ENCODE measurements at regions not wholly inside any gene's neighbourhood (a gene's known extent, or its start where the extent isn't known, plus 50 kb on each side); places are given as distances from the start of the nearest gene placed in this dataset.
"Not testable (repeated sequence)": the region's sequence is repeated elsewhere in the genome, so short reads cannot be mapped to it uniquely, and the experiment has no call there.

- not testable (repeated sequence) for DNase-seq (ENCODE audit: low spot score); H3K36me3 ChIP-seq (replicated peaks; ENCODE audit: insufficient read depth, low read depth); H2AFZ ChIP-seq; H3K4me2 ChIP-seq; H3K27me3 ChIP-seq; H3K4me1 ChIP-seq (ENCODE audit: insufficient read depth); H4K20me1 ChIP-seq (ENCODE audit: insufficient read depth, poor library complexity, severe bottlenecking); H3K79me2 ChIP-seq; H3K9me2 ChIP-seq (replicated peaks; ENCODE audit: insufficient read depth); H3K4me3 ChIP-seq; H3K27ac ChIP-seq; H3K9me3 ChIP-seq (ENCODE audit: low read depth)
- 96% methylated on average over 22 of the region's 28 CpGs for WGBS (ENCODE audit: low lambda C conversion rate, missing lambda C conversion rate)
Measured at GRCh38 chr10:15921423-15921945, 61.2 kb upstream of the MINDY3 start.

DNA sequence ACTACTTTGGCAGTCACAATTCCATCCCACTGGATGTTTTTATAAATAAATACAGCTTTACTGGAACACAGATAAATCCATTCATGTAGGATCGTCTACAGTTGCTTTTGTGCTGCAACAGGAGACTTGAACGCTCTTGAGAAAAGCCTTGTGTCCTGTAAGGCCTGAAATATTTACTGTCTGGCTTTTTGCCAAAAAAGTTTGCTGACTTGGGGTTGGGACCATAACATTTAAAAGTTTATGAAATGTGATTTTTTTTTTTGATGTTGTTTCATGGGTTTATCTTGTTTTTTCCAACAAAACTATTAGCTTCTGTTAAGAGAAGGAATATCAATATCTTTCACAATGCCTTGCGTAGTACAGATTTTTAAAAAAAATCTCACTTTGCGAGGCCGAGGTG, 71.1 kb upstream of the MINDY3 start:
- no peak overlapping the region for H2AFZ ChIP-seq
- no peaks in the 10 kb centered on the region for H3K9me2 ChIP-seq (replicated peaks; ENCODE audit: insufficient read depth)
- DNase-seq (ENCODE audit: low spot score) = no peak
- 86% methylated on average over 5 of the region's 5 CpGs for WGBS (ENCODE audit: low lambda C conversion rate, missing lambda C conversion rate)
- H3K9me3 ChIP-seq (ENCODE audit: low read depth) = no peaks in the 10 kb centered on the region
- H3K4me2 ChIP-seq = no peak overlapping the region
- no peaks in the 10 kb centered on the region for H3K27me3 ChIP-seq
- H3K4me3 ChIP-seq = no peak overlapping the region
- TF ChIP-seq, protein P1, sequence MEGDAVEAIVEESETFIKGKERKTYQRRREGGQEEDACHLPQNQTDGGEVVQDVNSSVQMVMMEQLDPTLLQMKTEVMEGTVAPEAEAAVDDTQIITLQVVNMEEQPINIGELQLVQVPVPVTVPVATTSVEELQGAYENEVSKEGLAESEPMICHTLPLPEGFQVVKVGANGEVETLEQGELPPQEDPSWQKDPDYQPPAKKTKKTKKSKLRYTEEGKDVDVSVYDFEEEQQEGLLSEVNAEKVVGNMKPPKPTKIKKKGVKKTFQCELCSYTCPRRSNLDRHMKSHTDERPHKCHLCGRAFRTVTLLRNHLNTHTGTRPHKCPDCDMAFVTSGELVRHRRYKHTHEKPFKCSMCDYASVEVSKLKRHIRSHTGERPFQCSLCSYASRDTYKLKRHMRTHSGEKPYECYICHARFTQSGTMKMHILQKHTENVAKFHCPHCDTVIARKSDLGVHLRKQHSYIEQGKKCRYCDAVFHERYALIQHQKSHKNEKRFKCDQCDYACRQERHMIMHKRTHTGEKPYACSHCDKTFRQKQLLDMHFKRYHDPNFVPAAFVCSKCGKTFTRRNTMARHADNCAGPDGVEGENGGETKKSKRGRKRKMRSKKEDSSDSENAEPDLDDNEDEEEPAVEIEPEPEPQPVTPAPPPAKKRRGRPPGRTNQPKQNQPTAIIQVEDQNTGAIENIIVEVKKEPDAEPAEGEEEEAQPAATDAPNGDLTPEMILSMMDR (IDR thresholded peaks at IDR 0.05; ENCODE audit: poor library complexity) = no peak
- no peak for TF ChIP-seq EZH2phosphoT487 (IDR thresholded peaks at IDR 0.05; ENCODE audit: low read depth, severe bottlenecking, unreplicated experiment)
- TF ChIP-seq EZH2 (IDR thresholded peaks at IDR 0.05; ENCODE audit: borderline replicate concordance) = no peak
- no peaks in the 10 kb centered on the region for H4K20me1 ChIP-seq (ENCODE audit: insufficient read depth, poor library complexity, severe bottlenecking)
- no peaks in the 10 kb centered on the region for H3K4me1 ChIP-seq (ENCODE audit: insufficient read depth)
- no peaks in the 10 kb centered on the region for H3K79me2 ChIP-seq
- no peaks in the 10 kb centered on the region for H3K36me3 ChIP-seq (replicated peaks; ENCODE audit: insufficient read depth, low read depth)
- no peak overlapping the region for H3K27ac ChIP-seq

GRCh38 chr10:15939543-15939942, 79.2 kb upstream of the MINDY3 start:
- not testable (repeated sequence) for H2AFZ ChIP-seq; H3K27me3 ChIP-seq; H3K4me1 ChIP-seq (ENCODE audit: insufficient read depth); DNase-seq (ENCODE audit: low spot score); H3K27ac ChIP-seq; H3K36me3 ChIP-seq (replicated peaks; ENCODE audit: insufficient read depth, low read depth); H3K9me2 ChIP-seq (replicated peaks; ENCODE audit: insufficient read depth); H3K4me2 ChIP-seq; H3K4me3 ChIP-seq; H3K79me2 ChIP-seq; H4K20me1 ChIP-seq (ENCODE audit: insufficient read depth, poor library complexity, severe bottlenecking); H3K9me3 ChIP-seq (ENCODE audit: low read depth)
- WGBS (ENCODE audit: low lambda C conversion rate, missing lambda C conversion rate) = 69% methylated on average over 6 of the region's 6 CpGs

GRCh38 chr10:15943426-15943825, 83.1 kb upstream of the MINDY3 start:
- 64% methylated on average over 1 of the region's 1 CpG for WGBS (ENCODE audit: low lambda C conversion rate, missing lambda C conversion rate)
- H3K4me3 ChIP-seq = no peak overlapping the region
- no peak overlapping the region for H2AFZ ChIP-seq
- no peaks in the 10 kb centered on the region for H3K27me3 ChIP-seq
- no peaks in the 10 kb centered on the region for H3K79me2 ChIP-seq
- TF ChIP-seq EZH2phosphoT487 (IDR thresholded peaks at IDR 0.05; ENCODE audit: low read depth, severe bottlenecking, unreplicated experiment) (no peak), EZH2 (IDR thresholded peaks at IDR 0.05; ENCODE audit: borderline replicate concordance) (no peak)
- TF ChIP-seq, protein P1 (IDR thresholded peaks at IDR 0.05; ENCODE audit: poor library complexity) = no peak
- no peaks in the 10 kb centered on the region for H3K9me3 ChIP-seq (ENCODE audit: low read depth)
- H3K9me2 ChIP-seq (replicated peaks; ENCODE audit: insufficient read depth) = no peaks in the 10 kb centered on the region
- no peaks in the 10 kb centered on the region for H3K36me3 ChIP-seq (replicated peaks; ENCODE audit: insufficient read depth, low read depth)
- H4K20me1 ChIP-seq (ENCODE audit: insufficient read depth, poor library complexity, severe bottlenecking) = no peaks in the 10 kb centered on the region
- no peaks in the 10 kb centered on the region for H3K4me1 ChIP-seq (ENCODE audit: insufficient read depth)
- DNase-seq (ENCODE audit: low spot score) = no peak
- no peak overlapping the region for H3K4me2 ChIP-seq
- H3K27ac ChIP-seq = no peak overlapping the region

Data from hepatocyte (in vitro differentiated cells).